Kidney (tissue), 13 donors: ENCODE measurements at regions not wholly inside any gene's neighbourhood (a gene's known extent, or its start where the extent isn't known, plus 50 kb on each side); places are given as distances from the start of the nearest gene placed in this dataset.

ENCODE experiments used
- DNase-seq, 5 donors: peaks; one replicate each; pipeline ENCODE4 v3.0.0-alpha.2; 2013 to 2020
- FAIRE-seq: peaks from 2 replicates; lab custom pipeline; 2012; peaks lifted over from hg19 to GRCh38; lab: Jason Lieb, UNC
- H3K27ac ChIP-seq, 2 donors: one replicate each; pipeline ENCODE4 v1.7.0; 2013; ENCODE audit warnings: low read depth in 2 of 2, low read length in 2 of 2, inconsistent platforms in 1 of 2
- H3K27me3 ChIP-seq: one replicate; pipeline ENCODE4 v1.7.1; 2013; ENCODE audit warnings: low read length, inconsistent platforms; ENCODE audit not compliant: control insufficient read depth, insufficient read depth
- H3K36me3 ChIP-seq, 3 donors: one replicate each; pipeline versions ENCODE4 v1.7.0 to v1.7.1; 2013; ENCODE audit warnings: low read length in 3 of 3, control low read depth in 1 of 3, inconsistent platforms in 1 of 3; ENCODE audit not compliant: insufficient read depth in 3 of 3, control insufficient read depth in 2 of 3
- H3K4me1 ChIP-seq, 3 donors: one replicate each; pipeline versions ENCODE4 v1.7.0 to v1.7.1; 2013; ENCODE audit warnings: low read length in 3 of 3, inconsistent platforms in 1 of 3, low read depth in 1 of 3; ENCODE audit not compliant: control insufficient read depth in 2 of 3, insufficient read depth in 2 of 3
- H3K4me3 ChIP-seq, 3 donors: one replicate each; pipeline versions ENCODE4 v1.7.0 to v1.8.1; 2013; ENCODE audit warnings: low read length in 3 of 3, control low read depth in 1 of 3, inconsistent platforms in 1 of 3
- H3K9ac ChIP-seq, 3 donors: one replicate each; pipeline versions ENCODE4 v1.7.0 to v1.7.1; 2013; ENCODE audit warnings: low read length in 3 of 3, control low read depth in 1 of 3, inconsistent platforms in 1 of 3
- H3K9me3 ChIP-seq, 3 donors: one replicate each; pipeline versions ENCODE4 v1.7.0 to v1.7.1; 2013; ENCODE audit warnings: low read length in 3 of 3, control low read depth in 1 of 3, inconsistent platforms in 1 of 3; ENCODE audit not compliant: control insufficient read depth in 2 of 3, insufficient read depth in 1 of 3
- intact Hi-C: fragments of 100-400 bp; cut with DNase I; formaldehyde crosslinking; loops from one replicate; pipeline ENCODE4 v1.11.1; 2022
- TF ChIP-seq, protein P1 (sequence below): IDR thresholded peaks from 3 replicates; pipeline ENCODE4 v1.5.1; 2012; ENCODE audit warnings: mild to moderate bottlenecking, moderate library complexity, borderline replicate concordance; ENCODE audit not compliant: insufficient read depth; ENCODE audit errors: extremely low read depth
- donor health status: control.
- donor health status: control.
- donor health status: control.
- donor health status: control.
- donor health status: control.
- donor health status: DM: yes; HTN: yes; CAD: no.
- donor health status: Normal renal cell carcinoma (clear cell type).

DNA sequence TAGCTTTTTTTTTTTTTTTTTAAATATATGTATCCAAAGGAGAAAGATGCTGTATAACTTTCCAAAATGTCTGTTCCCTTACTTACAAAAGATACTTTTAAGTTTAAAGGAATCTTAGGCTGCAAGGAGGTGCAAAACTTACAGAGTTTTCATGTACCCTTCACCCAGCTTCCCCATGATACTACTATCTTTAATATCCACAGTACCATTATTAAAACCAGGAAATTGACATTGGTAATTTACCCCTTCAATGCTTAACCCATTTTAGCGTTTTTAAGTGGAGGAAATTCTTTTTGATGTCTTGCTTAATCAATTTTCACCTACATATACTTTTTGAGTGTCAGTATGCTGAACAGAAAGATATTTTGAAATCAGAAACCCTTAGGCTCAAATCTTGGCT lies 310.9 kb downstream of the PRL start:
- Histone ChIP-seq H3K27ac (no peak overlapping the region), H3K9ac (no peak overlapping the region)

DNA sequence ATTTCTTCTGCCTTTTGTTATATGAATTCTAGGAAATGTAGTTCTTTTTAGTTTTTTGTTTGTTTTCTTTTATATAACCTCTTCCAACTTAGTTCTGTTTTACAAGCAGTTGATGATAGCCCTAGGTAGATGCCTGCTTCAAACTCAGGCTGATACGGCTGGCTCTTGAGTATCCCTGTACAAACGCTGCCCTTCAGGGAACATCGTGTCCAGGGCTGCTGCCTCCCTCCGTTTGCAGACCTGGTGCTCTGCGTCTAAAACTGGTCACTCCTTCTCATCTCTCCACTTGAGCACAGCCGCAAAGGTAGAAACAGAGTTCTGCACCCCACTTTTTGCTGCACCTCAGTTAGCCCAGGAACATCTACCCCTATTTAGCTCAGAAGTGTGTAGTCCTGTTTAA lies 310.1 kb downstream of the PRL start:
- FAIRE-seq: no peak
- no peaks in the 10 kb centered on the region for H3K27me3 ChIP-seq
- intact Hi-C loops: no loop called here
- no peaks in the 10 kb centered on the region for H3K36me3 ChIP-seq
- H3K4me1 ChIP-seq: peaks cover 4 to 9% (median 7%) of the 10 kb centered on the region in 3 donors
- no peak overlapping the region for H3K4me3 ChIP-seq
- no peak for DNase-seq
- H3K9ac ChIP-seq: peak overlapping the region in 1 of 3 donors; percentile 20
- peak overlapping the region; percentile 53 to 61 for H3K27ac ChIP-seq
- TF ChIP-seq, protein P1, sequence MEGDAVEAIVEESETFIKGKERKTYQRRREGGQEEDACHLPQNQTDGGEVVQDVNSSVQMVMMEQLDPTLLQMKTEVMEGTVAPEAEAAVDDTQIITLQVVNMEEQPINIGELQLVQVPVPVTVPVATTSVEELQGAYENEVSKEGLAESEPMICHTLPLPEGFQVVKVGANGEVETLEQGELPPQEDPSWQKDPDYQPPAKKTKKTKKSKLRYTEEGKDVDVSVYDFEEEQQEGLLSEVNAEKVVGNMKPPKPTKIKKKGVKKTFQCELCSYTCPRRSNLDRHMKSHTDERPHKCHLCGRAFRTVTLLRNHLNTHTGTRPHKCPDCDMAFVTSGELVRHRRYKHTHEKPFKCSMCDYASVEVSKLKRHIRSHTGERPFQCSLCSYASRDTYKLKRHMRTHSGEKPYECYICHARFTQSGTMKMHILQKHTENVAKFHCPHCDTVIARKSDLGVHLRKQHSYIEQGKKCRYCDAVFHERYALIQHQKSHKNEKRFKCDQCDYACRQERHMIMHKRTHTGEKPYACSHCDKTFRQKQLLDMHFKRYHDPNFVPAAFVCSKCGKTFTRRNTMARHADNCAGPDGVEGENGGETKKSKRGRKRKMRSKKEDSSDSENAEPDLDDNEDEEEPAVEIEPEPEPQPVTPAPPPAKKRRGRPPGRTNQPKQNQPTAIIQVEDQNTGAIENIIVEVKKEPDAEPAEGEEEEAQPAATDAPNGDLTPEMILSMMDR: no peak
- H3K9me3 ChIP-seq: no peaks in the 10 kb centered on the region

More for the DNA sequence above, 310.9 kb downstream of the PRL start:
- Histone ChIP-seq H3K27me3 (no peaks in the 10 kb centered on the region), H3K4me1 (peaks cover 4 to 9% (median 7%) of the 10 kb centered on the region in 3 donors), H3K9me3 (no peaks in the 10 kb centered on the region), H3K4me3 (no peak overlapping the region), H3K36me3 (no peaks in the 10 kb centered on the region)
- DNase-seq (no peak), FAIRE-seq (no peak)
- intact Hi-C loops: no loop called here
- TF ChIP-seq, protein P1: no peak

DNA sequence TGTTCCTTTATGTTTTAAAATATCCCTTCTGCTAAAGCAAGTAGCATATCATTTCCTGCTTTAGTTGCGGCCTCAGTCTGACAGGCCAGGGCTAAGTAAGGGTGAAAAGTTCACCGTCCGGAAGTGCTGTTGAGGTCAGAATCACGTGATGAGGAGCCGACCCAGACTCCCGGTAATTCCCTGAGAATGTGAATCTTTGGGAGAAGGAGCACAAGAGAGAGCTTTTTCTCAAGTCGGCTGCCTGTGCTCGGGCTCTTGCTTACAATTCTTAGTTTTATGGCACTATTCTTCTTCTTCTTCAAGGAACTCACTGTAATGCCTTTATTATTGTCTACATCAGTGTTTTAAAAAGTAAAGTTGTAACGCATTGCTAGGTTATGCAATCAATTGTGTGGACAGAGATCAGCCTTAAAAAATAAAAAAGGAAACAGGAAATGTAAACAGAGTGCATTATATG lies 309.3 kb downstream of the PRL start:
- Histone ChIP-seq H3K9ac (peak overlapping the region in 2 of 3 donors; percentile 34 to 36), H3K36me3 (no peaks in the 10 kb centered on the region), H3K27me3 (no peaks in the 10 kb centered on the region), H3K27ac (peak overlapping the region; percentile 53 to 66), H3K4me1 (peaks cover 4 to 9% (median 7%) of the 10 kb centered on the region in 3 donors), H3K4me3 (peak overlapping the region; percentile 30 to 55 (median 38)), H3K9me3 (no peaks in the 10 kb centered on the region)
- TF ChIP-seq, protein P1: no peak
- DNase-seq (peak; percentile 86 to 97 (median 91)), FAIRE-seq (peak; percentile 90)
- intact Hi-C loops: no loop called here

DNA sequence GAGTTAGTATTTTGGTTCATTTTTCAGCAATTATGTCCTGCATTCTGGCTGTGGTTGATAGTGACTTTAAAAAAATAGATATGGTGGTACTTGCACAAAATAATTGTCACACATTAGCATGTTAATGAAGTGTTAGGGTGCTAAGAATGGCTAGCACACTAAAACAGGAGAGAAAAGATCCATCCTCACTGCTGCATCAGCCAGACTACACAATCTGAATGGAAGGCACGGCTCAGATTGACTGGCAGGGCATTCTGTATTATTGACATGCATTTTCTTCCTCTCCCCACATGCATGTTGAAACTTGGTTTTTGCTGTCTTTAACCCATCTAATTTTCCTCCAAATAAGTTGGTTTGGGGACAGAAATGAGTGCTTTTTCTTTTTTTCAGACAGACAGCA lies 306.3 kb downstream of the PRL start:
- intact Hi-C loops: no loop called here
- Histone ChIP-seq H3K36me3 (no peaks in the 10 kb centered on the region), H3K27ac (no peak overlapping the region), H3K27me3 (no peaks in the 10 kb centered on the region), H3K4me1 (peaks cover 4 to 9% (median 9%) of the 10 kb centered on the region in 3 donors), H3K9me3 (no peaks in the 10 kb centered on the region), H3K4me3 (no peak overlapping the region), H3K9ac (no peak overlapping the region)
- DNase-seq: no peak
- TF ChIP-seq, protein P1: no peak
- no peak for FAIRE-seq
